Upper lobe of left lung (tissue), 4 donors: ENCODE measurements at regions not wholly inside any gene's neighbourhood (a gene's known extent, or its start where the extent isn't known, plus 50 kb on each side); places are given as distances from the start of the nearest gene placed in this dataset.
A peak's percentile ranks its signal among the peaks of the same experiment; 100 is the strongest.

Source experiments
- CTCF ChIP-seq, 6 experiments: fragments of 450-650 bp in 4 of 6; fragments of 200-600 bp in 2 of 6; sonication (generic) in 2 of 6; IDR thresholded peaks; one replicate each; pipeline ENCODE4 v1.5.1; 2016 to 2019; ENCODE audit warnings: antibody characterized with exemption in 6 of 6
- EP300 ChIP-seq, 4 donors: sonication (generic); formaldehyde crosslinking; IDR thresholded peaks; one replicate each; pipeline ENCODE4 v1.5.1; 2017; ENCODE audit warnings: antibody characterized with exemption in 4 of 4, control low read depth in 2 of 4
- POLR2A ChIP-seq, 4 donors: fragments of 450-650 bp; IDR thresholded peaks; one replicate each; pipeline ENCODE4 v1.5.1; 2016 to 2017; ENCODE audit warnings: antibody characterized with exemption in 4 of 4, mild to moderate bottlenecking in 2 of 4
- POLR2AphosphoS5 ChIP-seq, 2 donors: sonication (generic); formaldehyde crosslinking; IDR thresholded peaks; one replicate each; pipeline ENCODE4 v1.5.1; 2017; ENCODE audit warnings: antibody characterized with exemption in 2 of 2

GRCh38 chr2:187658952-187659525 is 104.8 kb upstream of the TFPI start:
- TF ChIP-seq CTCF (IDR thresholded peaks at IDR 0.05) (peak in 3 of 6 experiments; percentile 10 to 18 (median 10)), POLR2A (IDR thresholded peaks at IDR 0.05) (no peak), POLR2AphosphoS5 (IDR thresholded peaks at IDR 0.05) (no peak), EP300 (IDR thresholded peaks at IDR 0.05) (no peak)
